GM12891 (cell line): ENCODE measurements at regions not wholly inside any gene's neighbourhood (a gene's known extent, or its start where the extent isn't known, plus 50 kb on each side); places are given as distances from the start of the nearest gene placed in this dataset.

Experiments
- DNase-seq: peaks from one replicate; pipeline ENCODE4 v3.0.0; 2011; ENCODE audit warnings: low spot score; ENCODE audit not compliant: insufficient read length
- FAIRE-seq: peaks from 2 replicates; lab custom pipeline; 2011; peaks lifted over from hg19 to GRCh38; lab: Jason Lieb, UNC
- PAX5 ChIP-seq: IDR thresholded peaks from 2 replicates; pipeline ENCODE4 v1.6.1; 2011; ENCODE audit warnings: low read length, moderate library complexity, mild to moderate bottlenecking; ENCODE audit not compliant: insufficient read depth, severe bottlenecking
- POLR2A ChIP-seq: IDR thresholded peaks from 2 replicates; pipeline ENCODE4 v1.6.1; 2011; ENCODE audit warnings: low read depth, low read length, control low read depth
- POLR2AphosphoS5 ChIP-seq: IDR thresholded peaks from 2 replicates; pipeline ENCODE4 v1.6.1; 2011; ENCODE audit warnings: low read depth, low read length, control low read depth
- POU2F2 ChIP-seq: IDR thresholded peaks from 2 replicates; pipeline ENCODE4 v1.6.1; 2011; ENCODE audit warnings: low read depth, mild to moderate bottlenecking, control low read depth, low read length, moderate library complexity
- SPI1 ChIP-seq: IDR thresholded peaks from 2 replicates; pipeline ENCODE4 v1.6.1; 2011; ENCODE audit warnings: low read depth, low read length, control low read depth
- TAF1 ChIP-seq: IDR thresholded peaks from 2 replicates; pipeline ENCODE4 v1.6.1; 2011; ENCODE audit warnings: low read depth, low read length, control low read depth

- no peak for DNase-seq
- no peak for FAIRE-seq
- no peak for TF ChIP-seq POLR2AphosphoS5
- no peak for TF ChIP-seq SPI1
- no peak for TF ChIP-seq POU2F2
- TF ChIP-seq TAF1 = no peak
- no peak for TF ChIP-seq POLR2A
- TF ChIP-seq PAX5 = no peak
These were observed 559.5 kb upstream of the SALL3 start for GRCh38 chr18:78420116-78420515.

DNA sequence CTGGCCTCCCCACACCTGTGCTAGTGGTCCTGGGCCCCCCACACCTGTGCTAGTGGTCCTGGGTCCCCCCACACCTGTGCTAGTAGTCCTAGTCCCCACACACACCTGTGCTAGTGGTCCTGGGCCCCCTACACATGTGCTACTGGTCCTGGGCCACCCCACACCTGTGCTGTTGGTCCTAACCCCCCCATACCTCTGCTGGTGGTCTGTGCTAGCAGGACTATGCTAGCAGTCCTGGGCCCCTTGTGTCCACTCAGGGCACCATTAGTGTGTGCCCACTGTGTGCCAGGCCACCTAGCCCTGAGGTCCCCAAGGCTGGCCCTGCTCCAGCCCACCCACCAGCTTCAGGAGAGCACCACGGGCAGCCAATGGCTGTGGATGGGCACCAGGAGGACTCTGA, 558.2 kb upstream of the SALL3 start:
- FAIRE-seq (no peak), DNase-seq (no peak)
- no peak for TF ChIP-seq SPI1
- TF ChIP-seq POLR2A = no peak
- TF ChIP-seq TAF1 = no peak
- no peak for TF ChIP-seq PAX5
- TF ChIP-seq POU2F2 = no peak
- TF ChIP-seq POLR2AphosphoS5 = no peak

GRCh38 chr18:78422336-78422735, 557.3 kb upstream of the SALL3 start:
- DNase-seq (no peak), FAIRE-seq (no peak)
- TF ChIP-seq POLR2AphosphoS5 (no peak), POLR2A (no peak), SPI1 (no peak), POU2F2 (no peak), PAX5 (no peak), TAF1 (no peak)

DNA sequence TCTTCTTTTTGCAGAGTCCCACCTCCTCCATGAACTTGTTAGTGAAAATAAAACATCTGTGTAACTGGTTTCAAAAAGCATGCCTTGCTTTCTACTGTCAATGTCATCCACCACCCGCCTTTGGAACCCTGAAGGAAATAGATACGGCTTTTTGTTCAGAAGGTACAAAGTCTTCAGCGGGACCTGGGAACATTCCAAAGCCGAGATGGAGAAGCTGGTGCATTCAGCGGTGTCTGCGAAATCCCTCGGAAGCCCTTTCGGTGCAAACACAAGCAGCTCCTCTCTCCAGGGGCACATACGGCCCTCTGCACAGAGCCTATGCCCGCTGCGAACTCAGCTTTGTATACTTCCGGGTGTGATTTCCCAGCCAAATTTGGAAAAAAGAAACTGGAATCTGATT, 555.8 kb upstream of the SALL3 start:
- TF ChIP-seq TAF1 (no peak), PAX5 (no peak), POLR2A (no peak), SPI1 (no peak), POU2F2 (no peak), POLR2AphosphoS5 (no peak)
- FAIRE-seq (no peak), DNase-seq (no peak)

- DNase-seq (no peak), FAIRE-seq (no peak)
- TF ChIP-seq SPI1 (no peak), POU2F2 (no peak), POLR2AphosphoS5 (no peak), POLR2A (no peak), PAX5 (no peak), TAF1 (no peak)
These were observed 555.1 kb upstream of the SALL3 start for GRCh38 chr18:78424403-78425018.

DNA sequence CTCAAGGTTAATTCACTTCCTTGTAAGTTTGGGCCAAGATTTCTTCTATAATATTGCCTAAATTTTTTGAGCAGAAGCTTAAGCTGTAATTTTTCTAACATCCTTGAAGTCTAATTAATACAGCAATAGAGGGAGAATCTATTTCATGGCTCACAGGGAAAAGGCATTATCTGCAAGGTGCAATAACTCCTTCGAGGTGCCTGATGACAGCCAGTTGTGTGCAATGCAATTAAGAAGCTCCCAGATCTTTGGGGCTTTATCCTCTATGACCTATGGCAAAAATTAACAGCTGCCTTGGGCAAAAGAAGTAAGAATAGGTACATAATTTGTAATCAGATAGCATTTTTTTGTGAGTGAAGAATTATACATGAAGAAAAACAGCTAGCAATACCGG, 554.6 kb upstream of the SALL3 start:
- no peak for DNase-seq
- TF ChIP-seq POLR2AphosphoS5 (no peak), PAX5 (no peak), SPI1 (no peak), POLR2A (no peak), POU2F2 (no peak), TAF1 (no peak)
- FAIRE-seq = no peak

DNA sequence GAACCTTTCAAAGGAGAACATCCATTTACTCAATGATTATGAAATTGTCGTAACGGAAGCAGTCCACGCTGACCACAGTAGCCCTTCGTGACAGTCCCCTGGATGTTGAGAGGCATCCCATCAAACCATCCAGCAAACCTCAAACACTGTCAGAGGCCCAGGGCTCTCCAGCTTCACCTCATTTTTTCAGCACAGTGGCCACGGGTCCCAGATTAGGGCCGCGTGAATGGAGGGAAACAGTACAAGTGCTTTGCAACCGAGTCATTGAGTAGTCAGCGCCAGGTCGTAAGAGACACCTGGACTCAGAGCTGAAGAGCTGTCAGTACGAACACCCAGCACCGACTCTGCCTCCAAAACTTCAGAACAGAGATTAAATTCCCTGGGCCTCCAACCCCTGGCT, 552.5 kb upstream of the SALL3 start:
- DNase-seq (no peak), FAIRE-seq (no peak)
- no peak for TF ChIP-seq POLR2AphosphoS5
- TF ChIP-seq POU2F2 = no peak
- no peak for TF ChIP-seq POLR2A
- no peak for TF ChIP-seq TAF1
- no peak for TF ChIP-seq SPI1
- no peak for TF ChIP-seq PAX5

- no peak for FAIRE-seq
- DNase-seq = no peak
- TF ChIP-seq PAX5 (no peak), TAF1 (no peak), SPI1 (no peak), POU2F2 (no peak), POLR2AphosphoS5 (no peak), POLR2A (no peak)
These were observed 550.2 kb upstream of the SALL3 start for GRCh38 chr18:78429127-78430108.

DNA sequence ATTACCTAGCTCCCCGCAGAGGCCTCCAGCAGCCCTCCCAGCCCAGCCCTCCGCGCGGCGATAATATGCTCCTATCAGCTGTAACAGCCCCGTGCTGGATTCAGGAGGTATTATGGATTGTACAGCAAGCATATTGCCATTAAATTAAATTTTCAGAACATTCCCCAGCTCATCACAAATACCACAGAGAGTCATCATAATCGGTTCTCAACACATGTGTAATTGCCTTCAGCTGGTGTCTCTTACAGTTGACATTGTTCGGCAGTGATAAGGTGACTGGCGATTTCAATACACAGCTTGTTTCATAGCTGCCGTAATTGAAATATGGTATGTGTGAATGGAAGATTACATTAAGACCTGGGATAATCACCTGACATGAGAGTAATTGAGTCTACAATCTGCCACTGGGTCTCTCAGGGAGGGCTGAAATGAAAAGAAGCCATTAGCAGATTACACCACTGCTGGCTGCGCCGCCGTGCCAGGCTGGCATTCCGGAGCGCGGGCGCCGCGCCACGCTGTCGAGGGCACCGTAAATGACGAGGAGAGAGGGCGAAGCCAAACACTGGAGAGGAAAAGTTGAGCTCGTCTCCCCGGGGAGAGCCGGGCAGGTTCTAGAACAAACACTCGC, 549.4 kb upstream of the SALL3 start:
- TF ChIP-seq TAF1 = no peak
- TF ChIP-seq POU2F2 = no peak
- TF ChIP-seq POLR2A = no peak
- TF ChIP-seq POLR2AphosphoS5 = no peak
- no peak for TF ChIP-seq SPI1
- TF ChIP-seq PAX5 = no peak
- DNase-seq (no peak), FAIRE-seq (no peak)
